Midbrain (tissue), 1 donor: ENCODE measurements at regions not wholly inside any gene's neighbourhood (a gene's known extent, or its start where the extent isn't known, plus 50 kb on each side); places are given as distances from the start of the nearest gene placed in this dataset.

Experiments used
- DNase-seq: peaks from one replicate; lab custom pipeline; 2025; lab: John Stamatoyannopoulos, UW

- no peak for DNase-seq
These were observed 142.3 kb upstream of the UNC5B start for GRCh38 chr10:71069909-71070666.

- no peak for DNase-seq
These were observed 141.6 kb upstream of the UNC5B start for GRCh38 chr10:71070741-71071140.

- DNase-seq, result no peak
These were observed 140.1 kb upstream of the UNC5B start for GRCh38 chr10:71072131-71072822.

- DNase-seq, result no peak
These were observed 139.6 kb upstream of the UNC5B start for GRCh38 chr10:71072823-71073210.

GRCh38 chr10:71073451-71074175 is 138.8 kb upstream of the UNC5B start:
- no peak for DNase-seq

GRCh38 chr10:71074176-71074755 is 138.1 kb upstream of the UNC5B start:
- DNase-seq, result no peak

GRCh38 chr10:71075086-71075758 is 137.1 kb upstream of the UNC5B start:
- no peak for DNase-seq

- DNase-seq, result no peak
These were observed 136.5 kb upstream of the UNC5B start for GRCh38 chr10:71075759-71076472.

GRCh38 chr10:71076473-71077142 is 135.8 kb upstream of the UNC5B start:
- no peak for DNase-seq

GRCh38 chr10:71077143-71077581 is 135.2 kb upstream of the UNC5B start:
- DNase-seq, result no peak

GRCh38 chr10:71077796-71078453 is 134.4 kb upstream of the UNC5B start:
- DNase-seq, result no peak

- no peak for DNase-seq
These were observed 133.8 kb upstream of the UNC5B start for GRCh38 chr10:71078454-71079145.

GRCh38 chr10:71079761-71080380 is 132.5 kb upstream of the UNC5B start:
- no peak for DNase-seq

GRCh38 chr10:71080381-71081228 is 131.8 kb upstream of the UNC5B start:
- no peak for DNase-seq

GRCh38 chr10:71081229-71081560 is 131.2 kb upstream of the UNC5B start:
- no peak for DNase-seq

- DNase-seq, result no peak
These were observed 130.5 kb upstream of the UNC5B start for GRCh38 chr10:71081912-71082311.

GRCh38 chr10:71082960-71083715 is 129.2 kb upstream of the UNC5B start:
- no peak for DNase-seq

- DNase-seq, result no peak
These were observed 128.7 kb upstream of the UNC5B start for GRCh38 chr10:71083716-71083975.
